GM18870 (cell line): ENCODE measurements at regions not wholly inside any gene's neighbourhood (a gene's known extent, or its start where the extent isn't known, plus 50 kb on each side); places are given as distances from the start of the nearest gene placed in this dataset.
A peak's percentile ranks its signal among the peaks of the same experiment; 100 is the strongest.
"Not testable (repeated sequence)": the region's sequence is repeated elsewhere in the genome, so short reads cannot be mapped to it uniquely, and the experiment has no call there.

Experiments used
- ATAC-seq: cut with Tn5 transposase; IDR thresholded peaks from one replicate; pipeline ENCODE4 v1.9.1; 2021; ENCODE audit warnings: moderate library complexity; ENCODE audit not compliant: unreplicated experiment

DNA sequence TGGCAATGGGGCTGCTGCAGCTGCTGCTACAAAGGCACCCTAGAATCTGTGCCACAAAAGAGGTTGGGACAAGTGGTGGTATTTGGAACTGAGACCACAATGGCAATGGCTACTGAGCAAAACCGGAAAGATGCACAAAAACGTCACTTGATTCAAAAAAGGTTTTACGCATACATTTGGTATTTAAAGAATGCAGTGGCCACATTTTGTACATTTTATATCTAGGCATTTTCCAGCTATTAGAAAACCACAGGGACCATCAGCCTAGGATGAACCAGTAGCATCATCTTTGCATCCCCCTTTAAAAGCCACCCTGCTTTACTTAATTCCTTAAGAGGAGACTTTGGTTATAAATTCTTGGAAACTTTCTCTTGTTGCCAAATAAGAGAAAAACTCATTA is 104.8 kb upstream of the CXCL13 start:
- no peak for ATAC-seq

DNA sequence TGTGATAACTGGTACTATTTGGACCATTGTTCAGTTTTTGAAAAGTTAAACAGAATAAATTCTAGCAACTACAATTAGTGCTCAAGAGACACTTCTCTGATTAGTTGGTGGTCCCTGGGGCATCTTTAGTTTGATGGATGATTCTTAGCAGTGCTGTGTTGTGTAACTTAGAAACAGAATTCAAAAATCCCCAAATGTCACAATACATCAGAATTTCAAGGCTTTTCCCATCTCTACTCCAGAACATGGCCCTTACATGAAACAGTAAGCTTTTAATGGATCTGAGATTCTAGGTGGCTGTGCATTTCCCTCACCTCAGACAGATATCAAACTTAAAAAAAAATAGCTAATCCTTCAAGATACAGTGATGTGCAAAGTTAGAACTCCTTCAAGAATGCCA is 104.4 kb upstream of the CXCL13 start:
- ATAC-seq: no peak

DNA sequence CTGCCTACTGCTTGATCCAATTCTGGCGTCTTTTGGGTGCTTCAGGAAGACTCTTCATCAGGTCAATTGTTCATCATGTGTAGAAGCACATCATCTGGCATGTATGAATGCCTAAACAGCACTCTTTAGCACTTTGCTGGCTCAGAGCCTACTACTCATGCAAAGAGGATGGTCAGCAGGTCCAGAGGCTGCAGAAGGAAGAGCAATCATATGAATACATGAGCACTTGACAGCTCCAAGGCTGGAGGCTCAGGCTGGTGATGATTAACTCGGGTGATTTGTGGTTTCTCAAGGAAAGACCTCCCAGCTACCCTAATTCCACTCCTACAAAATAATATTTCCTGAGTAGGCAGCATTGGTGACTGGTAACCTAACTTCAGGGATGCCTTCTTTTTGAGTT is 103.8 kb upstream of the CXCL13 start:
- no peak for ATAC-seq

DNA sequence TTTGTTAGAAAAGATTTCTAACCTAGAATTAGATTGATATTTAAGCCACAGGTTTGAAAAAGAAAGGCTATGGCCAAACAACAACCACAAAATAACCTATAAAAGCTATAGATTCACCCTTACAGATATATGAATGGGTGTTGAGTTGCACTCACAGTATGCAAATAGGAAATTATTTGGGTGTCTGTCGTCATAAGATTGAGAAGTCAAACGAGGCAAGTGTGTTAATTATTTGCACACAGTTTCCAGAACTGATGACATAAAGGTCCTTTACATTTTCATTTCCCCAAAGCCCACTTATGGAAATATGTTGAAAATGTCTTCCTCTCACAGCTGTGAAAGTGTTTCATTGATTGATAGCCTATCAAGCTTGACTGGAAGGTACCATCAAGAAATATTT is 101.2 kb upstream of the CXCL13 start:
- no peak for ATAC-seq

DNA sequence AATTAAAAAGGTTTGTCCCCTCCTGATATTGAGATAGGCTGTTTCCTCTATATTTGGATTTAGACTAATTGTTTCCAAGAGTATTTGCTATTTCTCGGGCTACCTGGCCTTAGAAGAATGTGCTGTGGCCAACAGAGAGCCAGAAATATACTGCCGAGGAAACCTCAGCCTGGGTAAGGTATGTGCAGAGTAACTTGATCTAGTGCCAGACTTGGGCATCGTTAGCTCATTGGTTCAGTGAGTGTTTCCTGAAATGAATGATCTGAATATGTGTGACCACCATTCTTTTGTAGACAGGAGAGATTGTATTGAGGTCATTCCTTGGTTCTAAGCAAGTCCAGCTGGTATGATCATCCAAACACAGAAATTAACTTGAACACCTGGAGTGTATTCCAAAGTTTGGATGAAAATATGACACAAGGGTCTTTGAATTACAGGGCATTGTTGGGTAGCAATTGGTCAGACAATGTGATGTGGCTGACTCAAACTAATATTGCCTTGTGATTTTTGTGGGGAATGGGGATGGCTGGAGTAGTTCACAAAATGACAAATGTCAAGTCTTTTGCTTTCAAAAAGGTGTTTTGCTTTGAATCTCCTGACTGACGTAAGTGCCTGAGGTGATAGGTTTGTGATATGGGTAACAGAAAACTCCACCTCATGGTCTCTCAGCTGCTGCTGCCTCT is 100.2 kb upstream of the CXCL13 start:
- peak; percentile 32 for ATAC-seq

DNA sequence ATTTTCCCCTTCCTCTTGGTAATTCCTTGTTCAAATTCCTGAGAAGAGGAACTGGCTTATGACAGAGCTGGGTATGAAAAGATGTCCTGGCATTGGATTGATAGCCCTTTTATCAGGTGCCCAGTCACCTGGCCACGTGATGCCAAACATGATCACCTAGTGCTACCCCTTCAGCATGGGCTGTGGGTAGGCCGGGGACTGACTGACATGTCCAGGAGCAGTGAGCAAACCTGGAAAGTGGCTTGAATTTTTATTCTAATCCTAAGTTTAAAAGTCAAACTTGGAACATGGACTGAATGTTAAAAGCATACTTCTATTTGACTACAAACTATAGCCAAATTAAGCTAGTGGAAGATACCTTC is 99.7 kb upstream of the CXCL13 start:
- no peak for ATAC-seq

DNA sequence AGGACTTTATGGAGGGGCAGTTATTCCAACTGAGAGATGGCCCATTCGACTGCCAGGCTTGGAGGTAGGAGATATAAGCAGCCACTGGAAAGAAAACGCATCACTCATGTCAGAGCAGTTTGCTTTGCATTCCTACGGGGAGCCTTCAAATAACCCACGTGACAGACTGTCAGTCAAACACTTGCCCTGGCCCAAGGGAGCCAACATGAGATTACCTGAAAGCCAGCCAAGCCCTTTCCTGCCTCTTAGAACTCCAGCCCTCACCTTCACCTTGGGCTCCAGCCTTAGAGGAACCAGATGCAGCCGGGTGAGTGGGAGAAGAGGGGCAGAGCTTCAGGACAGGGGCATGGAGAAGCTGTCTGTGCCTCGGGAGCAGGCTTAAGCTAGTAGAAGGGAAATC is 95.3 kb upstream of the CXCL13 start:
- ATAC-seq: no peak

DNA sequence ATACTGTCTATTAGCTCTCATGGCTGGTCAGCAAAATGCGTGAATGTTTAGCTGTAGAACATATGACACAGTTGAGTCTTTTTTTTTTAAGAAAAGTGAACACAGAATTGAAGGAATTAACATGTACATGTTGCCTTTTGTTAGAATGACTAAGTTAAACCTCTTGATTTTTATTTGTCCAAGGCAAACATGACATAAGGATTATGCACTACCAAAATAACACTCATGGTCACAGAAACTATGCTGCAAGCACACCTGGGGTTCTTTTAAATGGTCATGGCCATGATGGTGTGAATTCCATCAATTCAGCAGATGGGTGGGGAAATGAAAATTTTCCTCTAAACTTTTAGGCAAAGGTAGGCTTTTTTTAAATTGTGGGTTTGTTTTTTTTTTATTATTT is 80.1 kb upstream of the CXCL13 start:
- no peak for ATAC-seq

DNA sequence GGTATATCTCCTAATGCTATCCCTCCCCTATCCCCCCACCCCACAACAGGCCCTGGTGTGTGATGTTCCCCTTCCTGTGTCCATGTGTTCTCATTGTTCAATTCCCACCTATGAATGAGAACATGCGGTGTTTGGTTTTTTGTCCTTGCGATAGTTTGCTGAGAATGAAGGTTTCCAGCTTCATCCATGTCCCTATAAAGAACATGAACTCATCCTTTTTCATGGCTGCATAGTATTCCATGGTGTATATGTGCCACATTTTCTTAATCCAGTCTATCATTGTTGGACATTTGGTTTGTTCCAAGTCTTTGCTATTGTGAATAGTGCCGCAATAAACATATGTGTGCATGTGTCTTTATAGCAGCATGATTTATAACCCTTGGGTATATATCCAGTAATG is 77.7 kb upstream of the CXCL13 start:
- not testable (repeated sequence) for ATAC-seq

DNA sequence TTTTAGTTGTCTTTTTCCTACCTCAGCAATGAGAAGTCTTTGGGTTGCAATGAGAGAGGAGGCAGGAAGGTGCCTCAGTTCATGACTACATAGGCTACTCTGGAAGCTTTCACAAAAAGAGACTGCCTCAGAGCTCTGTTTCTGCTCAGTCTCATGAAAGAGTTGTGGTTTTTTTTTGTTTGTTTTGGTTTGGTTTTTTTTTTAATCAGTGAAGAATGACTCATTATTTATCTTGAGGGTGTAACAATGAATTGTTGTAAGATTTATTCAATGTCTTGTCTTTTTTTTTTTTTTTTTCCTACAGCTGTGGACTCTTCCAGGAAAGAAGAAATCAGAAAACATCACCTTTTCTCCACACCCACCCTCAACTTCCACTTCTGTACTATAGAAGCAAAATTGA is 67.5 kb upstream of the CXCL13 start:
- no peak for ATAC-seq

DNA sequence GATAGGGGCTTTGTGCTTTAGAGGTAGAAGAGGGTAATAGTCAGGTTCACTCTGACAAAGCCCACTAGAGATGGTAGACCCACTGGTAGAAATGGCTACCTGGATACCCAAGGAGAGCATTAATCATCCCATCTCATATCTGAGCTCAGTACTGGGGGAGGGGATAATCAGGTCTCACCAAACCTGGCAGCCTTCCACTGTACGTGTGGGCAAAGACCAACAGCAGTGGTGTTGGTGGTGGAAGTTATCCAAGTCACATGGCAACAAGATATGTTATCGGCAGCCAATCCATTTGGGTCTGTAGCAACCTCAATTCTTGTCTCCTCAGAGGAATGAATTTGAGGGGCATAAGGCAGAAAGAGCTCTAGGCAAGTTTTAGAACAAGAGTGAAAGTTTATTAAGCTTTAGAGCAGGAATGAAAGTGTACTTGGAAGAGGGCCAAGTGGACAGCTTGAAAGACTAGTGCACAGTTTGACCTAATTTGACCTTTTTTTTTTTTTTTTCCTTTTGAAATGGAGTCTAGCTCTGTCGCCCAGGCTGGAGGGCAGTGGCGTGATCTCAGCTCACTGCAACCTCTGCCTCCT is 67.0 kb upstream of the CXCL13 start:
- no peak for ATAC-seq
